HFF-Myc (cell line): ENCODE measurements at regions not wholly inside any gene's neighbourhood (a gene's known extent, or its start where the extent isn't known, plus 50 kb on each side); places are given as distances from the start of the nearest gene placed in this dataset.

Source experiments
- DNase-seq: peaks from one replicate; pipeline ENCODE4 v3.0.0-alpha.2; 2011; ENCODE audit warnings: low read depth; ENCODE audit errors: extremely low read depth
- H3K4me3 ChIP-seq: replicated peaks from 2 replicates; pipeline ENCODE4 v1.5.1; 2011; ENCODE audit warnings: low read depth, mild to moderate bottlenecking, control low read depth, low read length
- TF ChIP-seq, protein P1 (sequence below): IDR thresholded peaks from 2 replicates; pipeline ENCODE4 v1.5.1; 2012; ENCODE audit warnings: mild to moderate bottlenecking, low read depth, low read length, control low read depth; ENCODE audit errors: missing control alignments

DNA sequence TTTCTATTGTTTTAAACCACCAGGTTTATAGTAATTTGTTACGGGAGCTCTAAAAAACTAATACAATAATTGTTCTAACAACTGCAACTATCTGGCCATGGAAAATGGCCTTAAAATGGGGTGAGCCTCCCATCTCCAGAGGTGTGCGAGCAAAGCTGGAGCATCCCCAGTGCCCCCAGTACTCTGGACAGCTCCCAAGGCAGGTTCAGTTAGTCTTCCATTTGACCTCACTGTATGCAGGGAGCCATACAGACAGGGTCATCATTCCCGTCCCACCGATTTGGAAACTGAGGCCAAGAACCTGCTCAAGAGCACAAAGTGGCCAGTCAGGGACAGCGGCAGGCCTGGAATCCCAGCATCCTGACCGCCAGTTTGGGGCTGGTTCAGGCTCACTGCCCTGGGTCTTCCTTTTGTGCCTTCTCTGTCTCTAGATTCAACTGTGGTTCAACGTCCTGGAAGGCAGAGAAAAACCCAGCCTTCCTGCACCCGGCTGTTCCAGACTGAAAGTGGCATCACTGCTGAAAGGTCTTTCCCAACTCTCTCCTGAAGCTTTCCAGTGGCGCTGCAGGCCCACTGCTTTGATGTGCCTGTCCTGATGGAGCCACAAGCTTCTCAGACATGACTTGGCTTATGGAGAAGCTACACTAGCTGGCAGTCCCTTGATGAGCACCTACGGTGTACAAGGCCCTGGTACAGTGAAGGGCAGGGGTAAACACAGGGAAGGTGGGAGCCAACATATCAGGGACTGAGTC is 76.6 kb upstream of the LINGO1 start:
- DNase-seq: no peak

DNA sequence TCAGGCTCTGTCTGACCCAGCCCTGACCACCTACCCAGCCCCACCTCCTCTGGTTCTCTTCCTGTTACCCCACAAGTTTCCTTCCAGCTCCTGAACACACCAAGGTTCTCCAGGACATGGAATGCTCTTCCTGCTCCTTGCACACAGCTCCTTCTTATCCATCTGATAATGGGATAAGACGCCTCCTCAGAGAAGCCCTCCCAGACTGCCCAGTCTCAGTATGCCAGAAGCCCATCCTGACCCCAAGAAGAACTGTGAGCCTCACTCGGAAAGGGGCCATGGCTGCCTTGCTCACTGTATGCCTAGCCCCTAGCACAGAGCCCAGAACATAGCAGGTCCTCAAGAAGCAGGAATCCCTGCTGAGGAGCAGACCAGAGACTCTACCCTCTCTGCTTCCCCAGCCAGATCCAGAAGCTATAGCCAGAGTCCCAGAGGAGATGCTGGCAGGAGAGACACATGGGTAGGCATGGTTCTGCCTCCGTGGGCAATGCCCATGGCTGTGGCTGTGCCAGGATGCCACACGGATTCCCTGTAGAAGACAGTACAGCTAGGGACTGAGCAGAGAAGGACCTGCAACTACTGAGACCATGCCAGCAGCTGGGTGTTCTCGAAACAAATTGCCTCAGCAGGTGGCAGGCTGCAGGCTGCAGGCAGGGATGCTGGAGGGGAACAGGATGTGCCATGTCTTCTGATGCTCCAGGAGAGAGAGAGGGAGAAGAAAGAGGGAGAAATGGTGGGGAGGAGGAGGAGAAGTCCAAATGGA is 74.0 kb upstream of the LINGO1 start:
- TF ChIP-seq, protein P1, sequence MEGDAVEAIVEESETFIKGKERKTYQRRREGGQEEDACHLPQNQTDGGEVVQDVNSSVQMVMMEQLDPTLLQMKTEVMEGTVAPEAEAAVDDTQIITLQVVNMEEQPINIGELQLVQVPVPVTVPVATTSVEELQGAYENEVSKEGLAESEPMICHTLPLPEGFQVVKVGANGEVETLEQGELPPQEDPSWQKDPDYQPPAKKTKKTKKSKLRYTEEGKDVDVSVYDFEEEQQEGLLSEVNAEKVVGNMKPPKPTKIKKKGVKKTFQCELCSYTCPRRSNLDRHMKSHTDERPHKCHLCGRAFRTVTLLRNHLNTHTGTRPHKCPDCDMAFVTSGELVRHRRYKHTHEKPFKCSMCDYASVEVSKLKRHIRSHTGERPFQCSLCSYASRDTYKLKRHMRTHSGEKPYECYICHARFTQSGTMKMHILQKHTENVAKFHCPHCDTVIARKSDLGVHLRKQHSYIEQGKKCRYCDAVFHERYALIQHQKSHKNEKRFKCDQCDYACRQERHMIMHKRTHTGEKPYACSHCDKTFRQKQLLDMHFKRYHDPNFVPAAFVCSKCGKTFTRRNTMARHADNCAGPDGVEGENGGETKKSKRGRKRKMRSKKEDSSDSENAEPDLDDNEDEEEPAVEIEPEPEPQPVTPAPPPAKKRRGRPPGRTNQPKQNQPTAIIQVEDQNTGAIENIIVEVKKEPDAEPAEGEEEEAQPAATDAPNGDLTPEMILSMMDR: no peak
- no peak overlapping the region for H3K4me3 ChIP-seq

More for the DNA sequence above, 76.6 kb upstream of the LINGO1 start:
- TF ChIP-seq, protein P1: no peak
- no peak overlapping the region for H3K4me3 ChIP-seq

DNA sequence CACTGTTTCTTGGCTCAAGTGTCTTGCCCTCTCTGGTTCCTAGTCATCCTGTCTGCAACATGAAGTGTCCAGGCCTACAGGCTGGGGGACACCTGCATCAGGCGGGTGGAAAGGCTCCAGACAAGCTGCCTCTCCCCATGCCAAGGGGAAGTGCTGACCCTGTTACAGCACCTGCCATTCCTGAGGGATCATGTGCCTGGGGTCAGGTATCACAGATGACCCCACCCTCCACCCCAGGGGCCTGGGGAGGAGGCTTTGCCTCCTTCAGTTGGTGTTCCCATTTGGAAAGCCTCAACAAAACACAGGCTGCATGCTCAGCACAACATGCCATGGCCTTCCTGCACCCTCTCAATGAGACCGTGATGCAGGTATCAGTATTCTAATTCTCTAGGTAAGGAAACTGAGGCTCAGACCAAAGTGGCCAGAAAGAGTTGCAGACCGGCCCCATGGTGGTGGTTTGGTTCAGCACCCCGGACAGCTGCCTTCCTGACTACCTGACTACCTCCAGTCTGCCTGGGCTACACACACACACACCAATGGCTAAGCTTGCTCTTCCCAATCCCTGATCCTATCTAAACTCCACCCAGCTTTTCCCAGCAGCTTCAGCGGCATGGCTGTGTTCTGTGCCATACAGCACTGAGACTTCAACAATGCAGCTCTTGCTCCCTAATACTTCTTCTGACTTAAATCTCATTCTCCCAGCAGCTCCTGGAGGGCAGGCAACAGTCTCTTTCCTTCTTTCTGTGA is 69.7 kb upstream of the LINGO1 start:
- DNase-seq: no peak
- H3K4me3 ChIP-seq: no peak overlapping the region
- TF ChIP-seq, protein P1: no peak

More for the DNA sequence above, 74.0 kb upstream of the LINGO1 start:
- DNase-seq: no peak

DNA sequence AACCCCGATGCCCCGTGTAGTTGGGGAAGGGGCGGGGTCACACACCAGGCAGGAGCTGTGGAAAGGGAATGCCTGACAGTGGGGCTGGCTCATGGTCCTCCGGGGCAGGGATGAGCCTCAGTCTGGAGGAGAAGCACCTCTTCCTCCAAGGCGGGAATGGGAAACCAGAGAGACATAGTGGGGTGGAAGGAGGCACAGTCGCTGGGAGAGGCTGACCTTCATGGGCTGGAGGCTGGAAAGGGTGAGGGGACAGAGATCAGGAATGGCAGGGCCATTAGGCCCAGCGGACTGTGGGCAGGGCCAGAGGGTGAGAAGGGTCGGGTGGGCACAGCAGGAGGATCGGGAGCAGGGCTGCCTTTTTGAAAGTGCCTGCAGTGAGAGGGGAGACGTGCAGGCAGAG is 65.8 kb upstream of the LINGO1 start:
- TF ChIP-seq, protein P1: no peak
- DNase-seq: no peak
- no peak overlapping the region for H3K4me3 ChIP-seq

DNA sequence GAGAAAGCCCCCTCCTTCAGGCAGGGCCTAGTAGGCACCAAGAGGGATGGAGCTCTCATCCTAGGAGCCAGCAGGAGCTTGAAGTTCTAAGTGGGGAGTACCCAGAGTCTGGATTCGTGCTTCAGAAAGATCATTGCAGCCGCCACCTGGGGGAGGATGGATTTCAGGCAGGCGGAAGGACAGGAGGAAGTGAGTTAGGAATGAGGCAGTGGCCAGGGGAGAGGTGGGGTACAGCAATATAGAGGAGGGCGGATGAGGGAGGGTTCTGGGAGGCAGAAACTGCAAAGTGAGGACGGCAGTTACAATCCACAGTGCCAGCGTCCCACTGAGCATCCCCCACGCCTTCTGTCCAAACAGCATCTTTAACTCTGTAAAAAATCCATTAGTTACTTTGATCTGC is 65.2 kb upstream of the LINGO1 start:
- H3K4me3 ChIP-seq: no peak overlapping the region
- TF ChIP-seq, protein P1: no peak
- DNase-seq: no peak

DNA sequence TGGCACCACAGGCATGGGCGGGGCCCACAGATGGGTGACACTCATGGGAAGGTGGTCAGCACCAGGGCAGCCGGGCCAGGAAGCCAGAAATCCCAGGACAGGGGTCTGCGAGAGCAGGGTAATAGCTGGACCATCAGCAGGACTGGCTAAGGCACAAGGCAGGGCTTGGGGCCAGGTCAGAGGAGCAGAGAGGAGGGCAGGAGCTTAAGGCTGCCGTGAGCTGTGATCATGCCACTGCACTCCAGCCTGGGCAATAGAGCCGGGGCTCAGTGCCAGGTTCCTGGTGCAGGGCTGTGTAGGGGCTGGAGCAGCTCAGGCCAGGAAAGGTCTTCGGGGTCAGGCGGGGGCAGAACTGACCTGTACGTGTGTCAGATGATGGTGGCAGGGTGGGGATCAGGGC is 64.2 kb upstream of the LINGO1 start:
- TF ChIP-seq, protein P1: no peak
- no peak for DNase-seq
- no peak overlapping the region for H3K4me3 ChIP-seq
